Fibroblast of lung (primary cell): ENCODE measurements at regions not wholly inside any gene's neighbourhood (a gene's known extent, or its start where the extent isn't known, plus 50 kb on each side); places are given as distances from the start of the nearest gene placed in this dataset.

ENCODE experiments used
- EZH2 ChIP-seq: IDR thresholded peaks from 2 replicates; pipeline ENCODE4 v1.5.1; 2012; ENCODE audit warnings: low read length, control low read depth, mild to moderate bottlenecking; ENCODE audit errors: missing control alignments
- TF ChIP-seq, protein P1 (sequence below), 2 donors: IDR thresholded peaks in 1 of 2; conservative IDR thresholded peaks in 1 of 2; 1 replicate in 1 of 2; 2 replicates in 1 of 2; pipeline ENCODE4 v1.5.1; 2011 to 2012; ENCODE audit warnings: low read length in 2 of 2, control low read depth in 1 of 2, inconsistent platforms in 1 of 2, low read depth in 1 of 2, mild to moderate bottlenecking in 1 of 2

DNA sequence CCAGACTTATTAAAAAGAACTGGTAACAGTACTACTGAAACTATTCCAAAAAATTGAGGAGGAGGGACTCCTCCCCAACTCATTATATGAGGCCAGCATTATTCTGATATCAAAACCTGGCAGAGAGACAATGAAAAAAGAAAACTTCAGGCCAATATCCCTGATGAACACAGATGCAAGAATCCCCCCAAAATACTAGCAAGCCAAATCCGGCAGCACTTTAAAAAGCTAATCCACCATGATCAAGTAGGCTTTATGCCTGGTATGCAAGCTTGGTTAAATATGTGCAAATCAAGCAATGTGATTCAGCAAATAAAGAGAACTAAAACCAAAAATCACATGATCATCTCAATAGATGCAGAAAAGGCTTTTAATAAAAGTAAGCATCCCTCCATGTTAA lies 2271.0 kb upstream of the C9orf72 start:
- TF ChIP-seq, protein P1, sequence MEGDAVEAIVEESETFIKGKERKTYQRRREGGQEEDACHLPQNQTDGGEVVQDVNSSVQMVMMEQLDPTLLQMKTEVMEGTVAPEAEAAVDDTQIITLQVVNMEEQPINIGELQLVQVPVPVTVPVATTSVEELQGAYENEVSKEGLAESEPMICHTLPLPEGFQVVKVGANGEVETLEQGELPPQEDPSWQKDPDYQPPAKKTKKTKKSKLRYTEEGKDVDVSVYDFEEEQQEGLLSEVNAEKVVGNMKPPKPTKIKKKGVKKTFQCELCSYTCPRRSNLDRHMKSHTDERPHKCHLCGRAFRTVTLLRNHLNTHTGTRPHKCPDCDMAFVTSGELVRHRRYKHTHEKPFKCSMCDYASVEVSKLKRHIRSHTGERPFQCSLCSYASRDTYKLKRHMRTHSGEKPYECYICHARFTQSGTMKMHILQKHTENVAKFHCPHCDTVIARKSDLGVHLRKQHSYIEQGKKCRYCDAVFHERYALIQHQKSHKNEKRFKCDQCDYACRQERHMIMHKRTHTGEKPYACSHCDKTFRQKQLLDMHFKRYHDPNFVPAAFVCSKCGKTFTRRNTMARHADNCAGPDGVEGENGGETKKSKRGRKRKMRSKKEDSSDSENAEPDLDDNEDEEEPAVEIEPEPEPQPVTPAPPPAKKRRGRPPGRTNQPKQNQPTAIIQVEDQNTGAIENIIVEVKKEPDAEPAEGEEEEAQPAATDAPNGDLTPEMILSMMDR (conservative IDR thresholded peaks at IDR 0.05 in 1 of 2, IDR thresholded peaks at IDR 0.05 in 1 of 2; ENCODE audit: low read depth in 1 of 2, low read length in 2 of 2) = no peak
- no peak for TF ChIP-seq EZH2
